ENCODE measurements at regions not wholly inside any gene's neighbourhood (a gene's known extent, or its start where the extent isn't known, plus 50 kb on each side); places are given as distances from the start of the nearest gene placed in this dataset.

GRCh38 chr15:98203872-98204660 is 243.6 kb downstream of the ARRDC4 start:
- Mint-ChIP-seq H3K4me1 (peaks cover 6% of the 10 kb centered on the region), H3K27me3 (ENCODE audit: low read depth) (no peaks in the 10 kb centered on the region), H3K4me3 (no peak overlapping the region), H3K27ac (no peak overlapping the region), H3K9me3 (no peaks in the 10 kb centered on the region), H3K36me3 (ENCODE audit: low read depth) (no peaks in the 10 kb centered on the region)
- TF ChIP-seq, protein P1, sequence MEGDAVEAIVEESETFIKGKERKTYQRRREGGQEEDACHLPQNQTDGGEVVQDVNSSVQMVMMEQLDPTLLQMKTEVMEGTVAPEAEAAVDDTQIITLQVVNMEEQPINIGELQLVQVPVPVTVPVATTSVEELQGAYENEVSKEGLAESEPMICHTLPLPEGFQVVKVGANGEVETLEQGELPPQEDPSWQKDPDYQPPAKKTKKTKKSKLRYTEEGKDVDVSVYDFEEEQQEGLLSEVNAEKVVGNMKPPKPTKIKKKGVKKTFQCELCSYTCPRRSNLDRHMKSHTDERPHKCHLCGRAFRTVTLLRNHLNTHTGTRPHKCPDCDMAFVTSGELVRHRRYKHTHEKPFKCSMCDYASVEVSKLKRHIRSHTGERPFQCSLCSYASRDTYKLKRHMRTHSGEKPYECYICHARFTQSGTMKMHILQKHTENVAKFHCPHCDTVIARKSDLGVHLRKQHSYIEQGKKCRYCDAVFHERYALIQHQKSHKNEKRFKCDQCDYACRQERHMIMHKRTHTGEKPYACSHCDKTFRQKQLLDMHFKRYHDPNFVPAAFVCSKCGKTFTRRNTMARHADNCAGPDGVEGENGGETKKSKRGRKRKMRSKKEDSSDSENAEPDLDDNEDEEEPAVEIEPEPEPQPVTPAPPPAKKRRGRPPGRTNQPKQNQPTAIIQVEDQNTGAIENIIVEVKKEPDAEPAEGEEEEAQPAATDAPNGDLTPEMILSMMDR (IDR thresholded peaks at IDR 0.05; ENCODE audit: unreplicated experiment in 3 of 3) = no peak

DNA sequence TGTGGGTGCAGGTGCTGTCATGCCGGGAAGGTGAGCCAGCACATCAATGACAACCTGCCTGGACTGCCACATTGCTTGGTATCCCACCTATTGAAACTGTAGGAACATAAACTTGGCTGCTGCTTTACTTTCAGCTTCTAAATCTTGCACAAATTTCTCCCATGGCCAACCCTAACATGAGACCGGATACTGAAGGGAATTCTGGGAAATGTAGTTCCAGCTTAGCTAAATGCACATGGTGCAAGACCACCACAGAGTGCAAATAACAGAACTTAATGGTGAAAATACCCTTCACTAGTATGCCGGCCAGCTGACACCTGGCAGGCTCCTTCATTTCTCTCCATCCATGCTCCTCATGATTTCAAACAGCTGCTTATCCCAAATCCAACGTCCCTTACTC is 247.4 kb downstream of the ARRDC4 start:
- Mint-ChIP-seq H3K36me3 (ENCODE audit: low read depth) (no peaks in the 10 kb centered on the region), H3K4me3 (no peak overlapping the region), H3K9me3 (no peaks in the 10 kb centered on the region), H3K27me3 (ENCODE audit: low read depth) (no peaks in the 10 kb centered on the region), H3K27ac (no peak overlapping the region), H3K4me1 (peaks cover 6% of the 10 kb centered on the region)
- TF ChIP-seq, protein P1 (IDR thresholded peaks at IDR 0.05; ENCODE audit: unreplicated experiment in 3 of 3) = no peak

- TF ChIP-seq, protein P1 (IDR thresholded peaks at IDR 0.05; ENCODE audit: unreplicated experiment in 3 of 3) = no peak
- H3K9me3 Mint-ChIP-seq = no peaks in the 10 kb centered on the region
- no peaks in the 10 kb centered on the region for H3K27me3 Mint-ChIP-seq (ENCODE audit: low read depth)
- no peak overlapping the region for H3K27ac Mint-ChIP-seq
- H3K36me3 Mint-ChIP-seq (ENCODE audit: low read depth) = no peaks in the 10 kb centered on the region
- no peaks in the 10 kb centered on the region for H3K4me1 Mint-ChIP-seq
- H3K4me3 Mint-ChIP-seq = no peak overlapping the region
Observed at GRCh38 chr15:98213346-98213979, 253.0 kb downstream of the ARRDC4 start.

DNA sequence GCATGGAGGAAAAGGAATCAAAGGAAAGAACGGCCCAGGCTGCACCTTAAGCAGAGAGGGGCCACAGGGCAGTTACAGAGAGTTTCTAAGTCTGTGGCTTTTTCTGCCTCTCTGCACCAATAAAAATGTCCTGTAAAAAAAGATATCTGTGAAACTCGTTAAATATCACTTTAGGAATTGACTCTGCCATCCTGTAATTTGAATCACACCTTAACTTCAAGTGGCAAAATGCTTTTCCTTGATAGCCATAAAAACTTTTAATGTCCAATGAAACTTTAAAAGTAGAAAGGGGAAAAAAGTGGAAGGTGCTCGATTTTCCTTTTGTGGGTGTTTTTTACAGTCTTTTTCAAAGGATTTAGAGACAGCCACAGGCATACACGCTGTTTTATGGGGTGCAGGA is 255.7 kb downstream of the ARRDC4 start:
- Mint-ChIP-seq H3K27ac (no peak overlapping the region), H3K36me3 (ENCODE audit: low read depth) (no peaks in the 10 kb centered on the region), H3K4me1 (no peaks in the 10 kb centered on the region), H3K9me3 (no peaks in the 10 kb centered on the region), H3K27me3 (ENCODE audit: low read depth) (peaks cover 3% of the 10 kb centered on the region), H3K4me3 (no peak overlapping the region)
- TF ChIP-seq, protein P1 (IDR thresholded peaks at IDR 0.05; ENCODE audit: unreplicated experiment in 3 of 3) = no peak

- no peaks in the 10 kb centered on the region for H3K9me3 Mint-ChIP-seq
- H3K36me3 Mint-ChIP-seq (ENCODE audit: low read depth) = no peaks in the 10 kb centered on the region
- peaks cover 3% of the 10 kb centered on the region for H3K27me3 Mint-ChIP-seq (ENCODE audit: low read depth)
- H3K4me3 Mint-ChIP-seq = no peak overlapping the region
- TF ChIP-seq, protein P1 (IDR thresholded peaks at IDR 0.05; ENCODE audit: unreplicated experiment in 3 of 3) = no peak
- H3K27ac Mint-ChIP-seq = no peak overlapping the region
- H3K4me1 Mint-ChIP-seq = no peaks in the 10 kb centered on the region
Observed at GRCh38 chr15:98217356-98217755, 256.9 kb downstream of the ARRDC4 start.

All from nephron (organoid).